GM12891 (cell line): ENCODE measurements at regions not wholly inside any gene's neighbourhood (a gene's known extent, or its start where the extent isn't known, plus 50 kb on each side); places are given as distances from the start of the nearest gene placed in this dataset.
"Not testable (repeated sequence)": the region's sequence is repeated elsewhere in the genome, so short reads cannot be mapped to it uniquely, and the experiment has no call there.

Experiments
- DNase-seq: peaks from one replicate; pipeline ENCODE4 v3.0.0; 2011; ENCODE audit warnings: low spot score; ENCODE audit not compliant: insufficient read length
- FAIRE-seq: peaks from 2 replicates; lab custom pipeline; 2011; peaks lifted over from hg19 to GRCh38; lab: Jason Lieb, UNC
- PAX5 ChIP-seq: IDR thresholded peaks from 2 replicates; pipeline ENCODE4 v1.6.1; 2011; ENCODE audit warnings: low read length, moderate library complexity, mild to moderate bottlenecking; ENCODE audit not compliant: insufficient read depth, severe bottlenecking
- POLR2A ChIP-seq: IDR thresholded peaks from 2 replicates; pipeline ENCODE4 v1.6.1; 2011; ENCODE audit warnings: low read depth, low read length, control low read depth
- POLR2AphosphoS5 ChIP-seq: IDR thresholded peaks from 2 replicates; pipeline ENCODE4 v1.6.1; 2011; ENCODE audit warnings: low read depth, low read length, control low read depth
- POU2F2 ChIP-seq: IDR thresholded peaks from 2 replicates; pipeline ENCODE4 v1.6.1; 2011; ENCODE audit warnings: low read depth, mild to moderate bottlenecking, control low read depth, low read length, moderate library complexity
- SPI1 ChIP-seq: IDR thresholded peaks from 2 replicates; pipeline ENCODE4 v1.6.1; 2011; ENCODE audit warnings: low read depth, low read length, control low read depth
- TAF1 ChIP-seq: IDR thresholded peaks from 2 replicates; pipeline ENCODE4 v1.6.1; 2011; ENCODE audit warnings: low read depth, low read length, control low read depth

GRCh38 chr13:87172166-87172835 is 498.9 kb upstream of the SLITRK5 start:
- FAIRE-seq (no peak), DNase-seq (no peak)

GRCh38 chr13:87185138-87185537 is 486.0 kb upstream of the SLITRK5 start:
- FAIRE-seq = not testable (repeated sequence)

More at GRCh38 chr13:87172166-87172835, 498.9 kb upstream of the SLITRK5 start:
- TF ChIP-seq POLR2AphosphoS5 (no peak), POU2F2 (no peak), SPI1 (no peak), TAF1 (no peak), PAX5 (no peak), POLR2A (no peak)

GRCh38 chr13:87186647-87187046 is 484.5 kb upstream of the SLITRK5 start:
- DNase-seq, FAIRE-seq: not testable (repeated sequence)

More at GRCh38 chr13:87185138-87185537, 486.0 kb upstream of the SLITRK5 start:
- not testable (repeated sequence) for DNase-seq

- not testable (repeated sequence) for FAIRE-seq, DNase-seq
Observed at GRCh38 chr13:87191485-87191884, 479.7 kb upstream of the SLITRK5 start.

- no peak for TF ChIP-seq POU2F2
- TF ChIP-seq POLR2AphosphoS5 = no peak
- no peak for TF ChIP-seq PAX5
- no peak for TF ChIP-seq TAF1
- TF ChIP-seq POLR2A = no peak
- TF ChIP-seq SPI1 = no peak
- DNase-seq (no peak), FAIRE-seq (no peak)
Observed at GRCh38 chr13:87198371-87198770, 472.8 kb upstream of the SLITRK5 start.

DNA sequence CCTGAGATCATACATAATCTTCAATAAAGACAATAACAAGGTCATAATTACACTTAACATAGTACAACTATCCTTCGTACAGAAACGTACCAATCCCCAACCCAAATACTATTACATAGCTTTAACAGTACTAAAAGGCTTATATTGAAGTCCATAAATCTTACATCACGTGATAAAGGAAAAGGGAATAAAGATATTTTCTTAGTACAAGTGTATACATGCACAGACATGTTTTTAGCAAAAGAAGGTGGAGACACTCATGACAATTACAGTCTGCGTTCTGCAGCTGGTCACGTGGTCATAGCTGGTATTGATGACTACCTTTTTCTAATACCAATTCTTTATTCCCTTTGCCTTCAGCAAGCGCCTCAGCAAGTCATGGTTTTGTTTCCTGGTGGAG is 464.5 kb upstream of the SLITRK5 start:
- FAIRE-seq = no peak

DNA sequence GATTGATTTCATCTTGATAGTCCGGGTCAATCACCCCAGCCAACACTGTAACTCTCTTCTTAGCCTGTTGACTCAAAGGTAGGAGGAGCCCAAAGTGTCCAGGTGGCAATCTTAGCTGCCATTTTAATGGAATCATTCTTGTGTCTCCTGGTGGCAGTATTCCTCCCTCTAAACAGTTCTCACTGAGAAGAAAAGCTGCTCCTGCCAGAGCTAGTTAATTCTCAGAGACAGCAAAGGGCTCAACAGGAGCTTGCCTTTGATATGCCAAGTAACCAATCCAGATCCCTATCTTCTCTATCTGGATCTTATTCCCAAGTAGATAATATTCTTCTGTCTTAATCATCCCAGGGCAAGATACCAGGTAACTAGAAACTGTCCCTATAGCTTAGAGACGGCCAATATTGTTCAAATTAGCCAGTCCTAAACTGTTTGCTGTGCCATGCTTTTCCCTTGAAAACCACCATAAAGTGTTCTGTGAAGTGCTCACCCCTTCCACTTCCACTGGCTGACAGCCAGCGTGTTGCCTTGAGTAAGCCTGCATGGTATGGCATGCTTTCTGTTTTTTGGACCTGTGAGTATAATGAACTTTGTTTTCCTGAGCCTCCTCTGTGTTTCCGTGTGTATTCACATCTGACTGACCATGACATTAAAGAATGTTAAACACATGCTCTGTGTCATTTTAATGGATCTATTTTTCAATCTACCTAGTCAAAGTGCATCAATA is 463.7 kb upstream of the SLITRK5 start:
- FAIRE-seq (no peak), DNase-seq (no peak)
- no peak for TF ChIP-seq POU2F2
- no peak for TF ChIP-seq PAX5
- no peak for TF ChIP-seq SPI1
- TF ChIP-seq TAF1 = no peak
- TF ChIP-seq POLR2AphosphoS5 = no peak
- no peak for TF ChIP-seq POLR2A

More for the DNA sequence above, 464.5 kb upstream of the SLITRK5 start:
- DNase-seq = no peak
- TF ChIP-seq POLR2AphosphoS5 = no peak
- no peak for TF ChIP-seq SPI1

GRCh38 chr13:87208636-87209035 is 462.5 kb upstream of the SLITRK5 start:
- TF ChIP-seq POU2F2 (no peak), SPI1 (no peak), TAF1 (no peak), POLR2A (no peak), POLR2AphosphoS5 (no peak), PAX5 (no peak)
- no peak for DNase-seq
- no peak for FAIRE-seq

DNA sequence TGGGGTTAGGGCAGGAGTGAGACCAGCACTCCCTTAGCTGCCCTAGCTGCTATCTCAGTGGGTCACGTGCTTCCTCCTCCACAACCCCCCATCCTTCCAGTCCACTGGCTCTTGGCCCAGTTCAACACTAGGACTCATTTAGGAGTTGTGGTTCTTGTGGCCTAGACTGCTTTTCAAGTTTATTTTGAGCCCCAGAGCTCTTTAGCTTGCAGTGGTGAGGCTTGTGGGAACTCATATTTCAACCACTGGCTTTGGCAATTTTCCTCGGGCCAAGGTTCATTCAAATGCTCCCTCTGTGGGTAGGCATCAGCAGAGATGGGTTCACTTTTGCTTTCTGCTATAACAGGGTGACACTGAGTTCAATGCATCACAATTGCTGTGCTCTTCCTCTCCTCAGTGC is 436.2 kb upstream of the SLITRK5 start:
- FAIRE-seq (no peak), DNase-seq (no peak)
- no peak for TF ChIP-seq SPI1
- no peak for TF ChIP-seq POLR2A
- TF ChIP-seq TAF1 = no peak
- TF ChIP-seq PAX5 = no peak
- no peak for TF ChIP-seq POLR2AphosphoS5
- no peak for TF ChIP-seq POU2F2

- TF ChIP-seq PAX5 = no peak
- no peak for TF ChIP-seq SPI1
- TF ChIP-seq POU2F2 = no peak
- no peak for TF ChIP-seq POLR2A
- TF ChIP-seq POLR2AphosphoS5 = no peak
- no peak for TF ChIP-seq TAF1
- FAIRE-seq (no peak), DNase-seq (no peak)
Observed at GRCh38 chr13:87235621-87236020, 435.6 kb upstream of the SLITRK5 start.

DNA sequence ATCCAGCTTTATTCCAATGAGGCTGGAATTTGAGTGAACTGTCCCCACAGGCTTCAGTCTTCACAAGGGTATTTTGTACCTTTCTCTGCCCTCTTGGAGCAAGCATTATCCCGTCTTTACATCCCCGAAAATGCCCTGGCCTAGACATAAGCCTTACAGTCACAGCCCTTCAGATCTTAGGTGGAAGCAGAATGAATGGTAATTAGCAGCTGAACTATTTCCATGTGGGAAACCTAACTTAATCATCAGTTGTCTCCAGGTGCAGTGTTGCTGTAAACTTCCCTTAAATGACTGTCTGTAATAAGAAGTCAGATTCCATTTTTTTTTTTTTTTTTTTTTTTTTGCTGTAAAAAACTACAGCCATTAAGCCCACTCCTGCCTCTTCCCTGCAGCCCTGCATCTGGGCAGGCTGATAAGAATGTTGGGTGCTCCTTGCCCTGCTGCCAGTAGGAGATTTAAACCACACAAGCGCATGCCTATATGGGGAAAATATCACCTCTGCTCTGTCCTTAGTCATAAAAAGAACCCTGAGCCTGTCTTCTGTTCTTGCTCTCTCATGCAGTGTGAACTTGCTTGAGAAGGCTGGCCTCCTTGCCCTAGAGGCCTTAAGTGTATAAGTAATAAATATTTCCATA is 426.8 kb upstream of the SLITRK5 start:
- TF ChIP-seq POLR2A (no peak), POLR2AphosphoS5 (no peak)
- FAIRE-seq = no peak

DNA sequence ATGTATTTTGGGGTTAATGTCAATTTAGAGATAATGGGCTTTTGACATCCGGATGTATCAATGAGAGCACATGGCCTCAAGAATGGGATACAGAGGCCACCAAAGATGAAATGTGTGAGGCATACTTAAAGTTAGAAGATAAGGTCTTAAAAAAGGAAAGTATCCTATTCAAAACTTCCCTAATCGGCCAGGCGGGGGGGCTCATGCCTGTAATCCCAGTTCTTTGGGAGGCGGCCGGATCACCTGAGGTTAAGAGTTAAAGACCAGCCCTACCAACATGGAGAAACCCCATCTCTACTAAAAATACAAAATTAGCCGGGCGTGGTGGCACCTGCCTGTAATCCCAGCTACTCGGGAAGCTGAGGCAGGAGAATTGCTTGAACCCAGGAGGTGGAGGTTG is 421.3 kb upstream of the SLITRK5 start:
- not testable (repeated sequence) for FAIRE-seq, DNase-seq

More for the DNA sequence above, 426.8 kb upstream of the SLITRK5 start:
- no peak for DNase-seq
